A549 (cell line): ENCODE measurements at regions not wholly inside any gene's neighbourhood (a gene's known extent, or its start where the extent isn't known, plus 50 kb on each side); places are given as distances from the start of the nearest gene placed in this dataset.

Experiments
- ATAC-seq, 2 experiments: fragments of 200-7000 bp in 1 of 2; fragments of >200 bp in 1 of 2; cut with Nextera tagmentation in 1 of 2; cut with Tn5 transposase in 1 of 2; 3 replicates each; pipeline versions ENCODE4 v1.8.0 to v1.9.1; 2018 to 2020; ENCODE audit warnings: mild to moderate bottlenecking in 1 of 2, moderate library complexity in 1 of 2
- CTCF ChIA-PET: fragments of 300-600 bp; sonication (Branson Sonifier 250); formaldehyde crosslinking; extraction: SDS; loops from one replicate; lab custom pipeline; 2021; ENCODE audit warnings: antibody characterized with exemption, inconsistent platforms; lab: Yijun Ruan, JAX
- POLR2A ChIA-PET: fragments of 350-600 bp; formaldehyde crosslinking; extraction: SDS; loops from one replicate; lab custom pipeline; 2021; ENCODE audit warnings: antibody characterized with exemption, inconsistent platforms; lab: Yijun Ruan, JAX
- DNase-seq, 2 experiments: peaks; one replicate each; pipeline versions ENCODE4 v3.0.0 to v3.0.0-alpha.2; 2011 to 2016; ENCODE audit warnings: low read depth in 1 of 2, low spot score in 1 of 2
- FAIRE-seq: peaks from 2 replicates; lab custom pipeline; 2011; peaks lifted over from hg19 to GRCh38; lab: Jason Lieb, UNC
- H3K27ac ChIP-seq, 2 experiments: fragments of >200 bp; sonication (Bioruptor Twin); formaldehyde crosslinking; 3 replicates each; pipeline ENCODE4 v1.5.1; 2016 to 2017
- H3K4me1 ChIP-seq: fragments of >200 bp; sonication (Bioruptor Twin); formaldehyde crosslinking; 3 replicates; pipeline ENCODE4 v1.6.1; 2016
- H3K4me2 ChIP-seq: fragments of >200 bp; sonication (Bioruptor Twin); formaldehyde crosslinking; 3 replicates; pipeline ENCODE4 v1.6.1; 2016
- H3K4me3 ChIP-seq: fragments of >200 bp; sonication (Bioruptor Twin); formaldehyde crosslinking; 3 replicates; pipeline ENCODE4 v1.5.1; 2016
- H3K9me3 ChIP-seq: fragments of >200 bp; sonication (Bioruptor Twin); formaldehyde crosslinking; 3 replicates; pipeline ENCODE4 v1.6.1; 2016
- ATOH8 ChIP-seq: fragments of 250-450 bp; sonication (Bioruptor Pico); IDR thresholded peaks from 2 replicates; pipeline ENCODE4 v1.5.0; 2020; ENCODE audit warnings: low read depth, mild to moderate bottlenecking, moderate library complexity
- CBX2 ChIP-seq: fragments of 200-600 bp; sonication (generic); IDR thresholded peaks from 2 replicates; pipeline ENCODE4 v1.6.1; 2016; ENCODE audit warnings: low read depth, mild to moderate bottlenecking, borderline replicate concordance
- CEBPB ChIP-seq, 2 experiments: fragments of >200 bp in 1 of 2; sonication (Bioruptor Twin) in 1 of 2; formaldehyde crosslinking in 1 of 2; IDR thresholded peaks; 2 replicates each; pipeline ENCODE4 v1.6.1; 2012 to 2016
- CHD2 ChIP-seq: fragments of 150-350 bp; IDR thresholded peaks from 2 replicates; pipeline ENCODE4 v1.6.1; 2014; ENCODE audit warnings: low read length; ENCODE audit not compliant: partially characterized antibody
- CHD4 ChIP-seq: fragments of 200-600 bp; sonication (generic); IDR thresholded peaks from 2 replicates; pipeline ENCODE4 v1.6.1; 2016; ENCODE audit warnings: antibody characterized with exemption, mild to moderate bottlenecking, borderline replicate concordance
- CTCF ChIP-seq: fragments of >200 bp; sonication (Bioruptor Twin); formaldehyde crosslinking; IDR thresholded peaks from 3 replicates; pipeline ENCODE4 v1.5.1; 2016
- ELK1 ChIP-seq: fragments of 150-350 bp; IDR thresholded peaks from 2 replicates; pipeline ENCODE4 v1.6.1; 2014; ENCODE audit warnings: low read depth, mild to moderate bottlenecking, low read length
- FOSB ChIP-seq: fragments of 250-450 bp; sonication (Bioruptor Pico); IDR thresholded peaks from 2 replicates; pipeline ENCODE4 v1.5.0; 2020; ENCODE audit warnings: mild to moderate bottlenecking, moderate library complexity
- HDAC2 ChIP-seq: fragments of 200-600 bp; sonication (generic); IDR thresholded peaks from 2 replicates; pipeline ENCODE4 v1.6.1; 2016
- HES2 ChIP-seq: fragments of >200 bp; sonication (Bioruptor Twin); formaldehyde crosslinking; IDR thresholded peaks from 2 replicates; pipeline ENCODE4 v1.6.1; 2016
- HEYL ChIP-seq: fragments of 250-450 bp; sonication (Bioruptor Pico); IDR thresholded peaks from 2 replicates; pipeline ENCODE4 v1.8.0; 2021; ENCODE audit warnings: mild to moderate bottlenecking, moderate library complexity
- HOXB13 ChIP-seq: fragments of 250-450 bp; sonication (Bioruptor Pico); IDR thresholded peaks from 2 replicates; pipeline ENCODE4 v1.5.0; 2020; ENCODE audit warnings: low read depth, mild to moderate bottlenecking, moderate library complexity
- HOXB5 ChIP-seq: fragments of 250-450 bp; sonication (Bioruptor Pico); IDR thresholded peaks from 2 replicates; pipeline ENCODE4 v1.5.0; 2020; ENCODE audit warnings: mild to moderate bottlenecking, moderate library complexity
- KDM1A ChIP-seq: fragments of 200-600 bp; sonication (generic); IDR thresholded peaks from 2 replicates; pipeline ENCODE4 v1.6.1; 2016; ENCODE audit warnings: low read depth, mild to moderate bottlenecking
- KDM5A ChIP-seq: fragments of 200-600 bp; sonication (generic); IDR thresholded peaks from 2 replicates; pipeline ENCODE4 v1.6.1; 2016; ENCODE audit warnings: antibody characterized with exemption, mild to moderate bottlenecking
- MAFK ChIP-seq: fragments of 450-650 bp; IDR thresholded peaks from 2 replicates; pipeline ENCODE4 v1.6.1; 2014; ENCODE audit not compliant: partially characterized antibody
- MYC ChIP-seq: IDR thresholded peaks from 2 replicates; pipeline ENCODE4 v1.6.1; 2012; ENCODE audit warnings: mild to moderate bottlenecking, inconsistent platforms, low read length, improper control_type of control experiment, borderline replicate concordance
- NFE2L2 ChIP-seq: fragments of 150-350 bp; conservative IDR thresholded peaks from 2 replicates; pipeline ENCODE4 v1.6.1; 2014; ENCODE audit warnings: low read length
- NPAS2 ChIP-seq: fragments of 250-450 bp; sonication (Bioruptor Pico); IDR thresholded peaks from 2 replicates; pipeline ENCODE4 v1.8.0; 2022; ENCODE audit warnings: mild to moderate bottlenecking, moderate library complexity, borderline replicate concordance
- NR3C1 ChIP-seq: fragments of >200 bp; sonication (Bioruptor Twin); formaldehyde crosslinking; IDR thresholded peaks from 3 replicates; pipeline ENCODE4 v1.6.1; 2017
- PBX3 ChIP-seq: IDR thresholded peaks from 2 replicates; pipeline ENCODE4 v1.6.1; 2012
- PHF8 ChIP-seq: fragments of 200-600 bp; sonication (generic); IDR thresholded peaks from 2 replicates; pipeline ENCODE4 v1.6.1; 2016; ENCODE audit warnings: low read depth, mild to moderate bottlenecking, antibody characterized with exemption, moderate library complexity, borderline replicate concordance
- RAD21 ChIP-seq, 2 experiments: fragments of >200 bp in 1 of 2; sonication (Bioruptor Twin) in 1 of 2; formaldehyde crosslinking in 1 of 2; IDR thresholded peaks in 1 of 2; conservative IDR thresholded peaks in 1 of 2; 2 replicates in 1 of 2; 3 replicates in 1 of 2; pipeline ENCODE4 v1.6.1; 2012 to 2018; ENCODE audit warnings: inconsistent platforms in 1 of 2
- RCOR1 ChIP-seq: fragments of 150-350 bp; IDR thresholded peaks from 2 replicates; pipeline ENCODE4 v1.6.1; 2014; ENCODE audit warnings: antibody characterized with exemption, low read length, low read depth
- RNF2 ChIP-seq: fragments of 200-600 bp; sonication (generic); IDR thresholded peaks from 2 replicates; pipeline ENCODE4 v1.6.1; 2016; ENCODE audit warnings: low read depth, mild to moderate bottlenecking, antibody characterized with exemption, moderate library complexity, borderline replicate concordance
- SMC3 ChIP-seq: fragments of >200 bp; sonication (Bioruptor Twin); formaldehyde crosslinking; IDR thresholded peaks from 3 replicates; pipeline ENCODE4 v1.6.1; 2018; ENCODE audit warnings: inconsistent platforms
- SREBF2 ChIP-seq: fragments of 450-650 bp; IDR thresholded peaks from 2 replicates; pipeline ENCODE4 v1.6.1; 2014; ENCODE audit warnings: mild to moderate bottlenecking, moderate library complexity
- TFCP2L1 ChIP-seq: fragments of 250-450 bp; sonication (Bioruptor Pico); IDR thresholded peaks from 2 replicates; pipeline ENCODE4 v1.5.0; 2021; ENCODE audit warnings: mild to moderate bottlenecking
- ZC3H11A ChIP-seq: fragments of 450-650 bp; IDR thresholded peaks from 2 replicates; pipeline ENCODE4 v1.6.1; 2014; ENCODE audit warnings: antibody characterized with exemption, mild to moderate bottlenecking
- ZFP36 ChIP-seq: fragments of 450-650 bp; IDR thresholded peaks from 2 replicates; pipeline ENCODE4 v1.6.1; 2014; ENCODE audit warnings: borderline replicate concordance; ENCODE audit not compliant: partially characterized antibody
- ZNF302 ChIP-seq: fragments of 250-450 bp; sonication (Bioruptor Pico); IDR thresholded peaks from 2 replicates; pipeline ENCODE4 v1.9.0; 2021; ENCODE audit warnings: inconsistent platforms, mild to moderate bottlenecking, moderate library complexity
- WGBS: methylation state at CpG from one replicate; pipeline ENCODE4 v1.1.6; 2017; ENCODE audit errors: missing lambda C conversion rate; 5-methylcytosine and 5-hydroxymethylcytosine counted together
- TF ChIP-seq, protein P1 (sequence below): IDR thresholded peaks from 2 replicates; pipeline ENCODE4 v1.6.1; 2012; ENCODE audit warnings: low read depth, borderline replicate concordance

- ATAC-seq: no peak
- DNase-seq: no peak
- Histone ChIP-seq H3K9me3 (no peaks in the 10 kb centered on the region), H3K27ac (no peak overlapping the region), H3K4me1 (no peaks in the 10 kb centered on the region), H3K4me3 (no peak overlapping the region), H3K4me2 (no peak overlapping the region)
- FAIRE-seq: no peak
- TF ChIP-seq CEBPB (IDR thresholded peaks at IDR 0.05) (no peak), NR3C1 (no peak), ZFP36 (no peak), HOXB5 (CRISPR knock-in tag) (no peak), KDM1A (no peak), HEYL (CRISPR knock-in tag) (no peak), ZC3H11A (no peak), MAFK (no peak)
- POLR2A ChIA-PET: no interaction called here
- WGBS: 51% methylated on average over 1 of the region's 1 CpG
- CTCF ChIA-PET: no interaction called here
Observed at GRCh38 chr12:87246726-87247125, 782.5 kb downstream of the C12orf50 start.

- no peak overlapping the region for H3K4me3 ChIP-seq
- ChIA-PET CTCF (no interaction called here), POLR2A (no interaction called here)
- ATAC-seq: no peak
- 94% methylated on average over 1 of the region's 1 CpG for WGBS
- H3K4me2 ChIP-seq: no peak overlapping the region
- TF ChIP-seq ATOH8 (CRISPR knock-in tag): no peak
- no peak for TF ChIP-seq RAD21 (conservative IDR thresholded peaks at IDR 0.05 in 1 of 2, IDR thresholded peaks at IDR 0.05 in 1 of 2)
- TF ChIP-seq HOXB13: no peak
- no peak for TF ChIP-seq PBX3
- TF ChIP-seq ZC3H11A: no peak
- TF ChIP-seq MYC: no peak
- no peak for TF ChIP-seq CHD4
- TF ChIP-seq SMC3: no peak
- no peak for TF ChIP-seq HES2
- TF ChIP-seq HDAC2: no peak
- no peak for TF ChIP-seq RNF2
- TF ChIP-seq TFCP2L1 (CRISPR knock-in tag): no peak
- no peak for TF ChIP-seq ZNF302 (CRISPR knock-in tag)
- no peak for TF ChIP-seq HOXB5 (CRISPR knock-in tag)
- no peak for TF ChIP-seq SREBF2
- TF ChIP-seq MAFK: no peak
- no peak for TF ChIP-seq PHF8
- FAIRE-seq: no peak
- no peaks in the 10 kb centered on the region for H3K9me3 ChIP-seq
- no peak overlapping the region for H3K27ac ChIP-seq
- no peaks in the 10 kb centered on the region for H3K4me1 ChIP-seq
- no peak for DNase-seq
Observed at GRCh38 chr12:87238466-87238865, 790.7 kb downstream of the C12orf50 start.

DNA sequence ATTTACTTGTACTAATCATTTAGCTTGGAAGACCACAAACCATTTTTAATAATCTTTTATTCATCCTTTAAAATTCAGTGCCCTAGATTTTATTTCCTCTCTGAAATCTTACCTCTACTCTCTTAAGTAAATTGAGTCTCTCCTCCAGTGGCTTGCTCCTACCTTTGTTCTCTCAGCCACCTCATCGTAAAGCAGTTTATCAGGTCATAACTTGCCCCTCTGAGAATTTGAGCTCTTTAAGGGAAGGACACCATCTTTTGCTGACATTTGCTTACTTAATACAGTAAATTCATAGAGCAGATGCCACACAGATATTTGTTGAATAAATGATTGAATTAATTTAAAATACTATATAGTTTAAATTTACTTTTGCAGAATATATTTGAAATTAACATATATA, 794.3 kb downstream of the C12orf50 start:
- 77% methylated on average over 1 of the region's 1 CpG for WGBS
- ATAC-seq (no peak), DNase-seq (no peak), FAIRE-seq (no peak)
- no peak overlapping the region for H3K4me3 ChIP-seq
- H3K4me2 ChIP-seq: no peak overlapping the region
- no peaks in the 10 kb centered on the region for H3K4me1 ChIP-seq
- ChIA-PET POLR2A (no interaction called here), CTCF (no interaction called here)
- no peak overlapping the region for H3K27ac ChIP-seq
- H3K9me3 ChIP-seq: no peaks in the 10 kb centered on the region
- TF ChIP-seq KDM1A (no peak), CHD4 (no peak), KDM5A (no peak), NFE2L2 (no peak), CTCF (no peak), CHD2 (no peak), ELK1 (no peak), CBX2 (no peak), FOSB (CRISPR knock-in tag) (no peak), NPAS2 (CRISPR knock-in tag) (no peak), RCOR1 (no peak)
- TF ChIP-seq, protein P1, sequence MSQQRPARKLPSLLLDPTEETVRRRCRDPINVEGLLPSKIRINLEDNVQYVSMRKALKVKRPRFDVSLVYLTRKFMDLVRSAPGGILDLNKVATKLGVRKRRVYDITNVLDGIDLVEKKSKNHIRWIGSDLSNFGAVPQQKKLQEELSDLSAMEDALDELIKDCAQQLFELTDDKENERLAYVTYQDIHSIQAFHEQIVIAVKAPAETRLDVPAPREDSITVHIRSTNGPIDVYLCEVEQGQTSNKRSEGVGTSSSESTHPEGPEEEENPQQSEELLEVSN: no peak
